GM23248 (cell line): ENCODE measurements at regions not wholly inside any gene's neighbourhood (a gene's known extent, or its start where the extent isn't known, plus 50 kb on each side); places are given as distances from the start of the nearest gene placed in this dataset.

Experiments
- EZH2 ChIP-seq: fragments of 200-600 bp; sonication (generic); IDR thresholded peaks from 2 replicates; pipeline ENCODE4 v1.6.1; 2018; ENCODE audit warnings: antibody characterized with exemption, mild to moderate bottlenecking; ENCODE audit not compliant: insufficient read depth, poor library complexity, severe bottlenecking
- EZH2phosphoT487 ChIP-seq: fragments of 200-600 bp; sonication (generic); IDR thresholded peaks from 2 replicates; pipeline ENCODE4 v1.6.1; 2018; ENCODE audit warnings: antibody characterized with exemption, moderate library complexity, mild to moderate bottlenecking, low read depth; ENCODE audit not compliant: insufficient read depth

DNA sequence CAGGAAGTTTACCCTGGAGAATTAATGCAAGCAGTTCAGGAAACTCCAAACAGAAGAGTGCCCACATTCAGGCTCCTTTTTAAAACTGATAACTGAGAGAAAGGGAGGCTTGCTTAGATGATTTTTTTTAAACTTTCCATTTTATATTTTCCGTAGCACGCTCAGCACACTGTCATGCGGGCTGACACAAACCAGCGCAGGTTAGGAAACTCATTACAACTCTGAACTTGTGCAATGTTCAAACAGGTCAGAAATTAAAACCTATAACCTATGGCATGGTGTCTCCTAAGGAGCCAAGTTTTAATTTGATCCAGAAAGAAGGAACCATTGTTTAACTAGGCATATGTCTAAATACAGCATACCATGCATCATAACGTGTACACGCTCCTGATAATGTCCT lies 117.7 kb upstream of the SMIM21 start:
- TF ChIP-seq EZH2phosphoT487 (no peak), EZH2 (no peak)
